GM23248 (cell line): ENCODE measurements at regions not wholly inside any gene's neighbourhood (a gene's known extent, or its start where the extent isn't known, plus 50 kb on each side); places are given as distances from the start of the nearest gene placed in this dataset.
A peak's percentile ranks its signal among the peaks of the same experiment; 100 is the strongest.

ENCODE experiments used
- DNase-seq: peaks from one replicate; pipeline ENCODE4 v3.0.0-alpha.2; 2015
- H2AFZ ChIP-seq: fragments of 200-600 bp; sonication (generic); 2 replicates; pipeline ENCODE4 v1.6.1; 2016; ENCODE audit warnings: antibody characterized with exemption
- H3F3A ChIP-seq: fragments of 200-600 bp; sonication (generic); 2 replicates; pipeline ENCODE4 v1.6.1; 2016; ENCODE audit warnings: mild to moderate bottlenecking, antibody characterized with exemption, mixed run types; ENCODE audit not compliant: insufficient read depth
- H3K27ac ChIP-seq: fragments of 200-600 bp; sonication (generic); 2 replicates; pipeline ENCODE4 v1.5.1; 2016; ENCODE audit warnings: mild to moderate bottlenecking
- H3K27me3 ChIP-seq: fragments of 200-600 bp; sonication (generic); replicated peaks from 2 replicates; pipeline ENCODE4 v1.6.1; 2016; ENCODE audit warnings: mild to moderate bottlenecking; ENCODE audit not compliant: insufficient read depth
- H3K36me3 ChIP-seq: fragments of 200-600 bp; sonication (generic); 2 replicates; pipeline ENCODE4 v1.6.1; 2016; ENCODE audit warnings: low read depth, mild to moderate bottlenecking
- H3K4me1 ChIP-seq: fragments of 200-600 bp; sonication (generic); 2 replicates; pipeline ENCODE4 v1.6.1; 2016; ENCODE audit warnings: mild to moderate bottlenecking; ENCODE audit not compliant: insufficient read depth
- H3K4me2 ChIP-seq: fragments of 200-600 bp; sonication (generic); one replicate; pipeline ENCODE4 v1.6.1; 2016; ENCODE audit warnings: mild to moderate bottlenecking; ENCODE audit not compliant: unreplicated experiment
- H3K4me3 ChIP-seq: fragments of 200-600 bp; sonication (generic); 2 replicates; pipeline ENCODE4 v1.5.1; 2016; ENCODE audit warnings: mild to moderate bottlenecking
- H3K79me2 ChIP-seq: fragments of 200-600 bp; sonication (generic); 2 replicates; pipeline ENCODE4 v1.6.1; 2016; ENCODE audit warnings: mild to moderate bottlenecking; ENCODE audit not compliant: insufficient read depth
- H3K9ac ChIP-seq: fragments of 200-600 bp; sonication (generic); 2 replicates; pipeline ENCODE4 v1.6.1; 2016; ENCODE audit warnings: mild to moderate bottlenecking
- H3K9me2 ChIP-seq: fragments of 200-600 bp; sonication (generic); 2 replicates; pipeline ENCODE4 v1.6.1; 2016; ENCODE audit warnings: mixed run types, mild to moderate bottlenecking, moderate library complexity; ENCODE audit not compliant: insufficient read depth
- H3K9me3 ChIP-seq: fragments of 200-600 bp; sonication (generic); one replicate; pipeline ENCODE4 v1.6.1; 2017; ENCODE audit warnings: low read depth
- H4K20me1 ChIP-seq: fragments of 200-600 bp; sonication (generic); 2 replicates; pipeline ENCODE4 v1.6.0; 2016; ENCODE audit not compliant: insufficient read depth
- EZH2 ChIP-seq: fragments of 200-600 bp; sonication (generic); IDR thresholded peaks from 2 replicates; pipeline ENCODE4 v1.6.1; 2018; ENCODE audit warnings: antibody characterized with exemption, mild to moderate bottlenecking; ENCODE audit not compliant: insufficient read depth, poor library complexity, severe bottlenecking
- EZH2phosphoT487 ChIP-seq: fragments of 200-600 bp; sonication (generic); IDR thresholded peaks from 2 replicates; pipeline ENCODE4 v1.6.1; 2018; ENCODE audit warnings: antibody characterized with exemption, moderate library complexity, mild to moderate bottlenecking, low read depth; ENCODE audit not compliant: insufficient read depth
- WGBS, 2 experiments: methylation state at CpG; one replicate each; pipeline ENCODE4 v1.1.6; 2015 to 2017; ENCODE audit warnings: low lambda C conversion rate in 2 of 2, low coverage in 1 of 2; ENCODE audit errors: missing lambda C conversion rate in 2 of 2; 5-methylcytosine and 5-hydroxymethylcytosine counted together
- in situ Hi-C: fragments of 300-500 bp; cut with MboI; formaldehyde crosslinking; loops from 2 replicates; pipeline ENCODE4 v1.15.0; 2020

GRCh38 chr7:51620706-51621105 lies 304.1 kb upstream of the COBL start:
- no peak overlapping the region for H3K4me3 ChIP-seq
- H3K4me2 ChIP-seq, result no peak overlapping the region
- no peak overlapping the region for H3K9ac ChIP-seq
- H3K79me2 ChIP-seq, result no peaks in the 10 kb centered on the region
- no peaks in the 10 kb centered on the region for H3K36me3 ChIP-seq
- no peaks in the 10 kb centered on the region for H3K27me3 ChIP-seq
- in situ Hi-C loops, result no loop called here
- DNase-seq, result no peak
- TF ChIP-seq EZH2phosphoT487 (no peak), EZH2 (no peak)
- H3K27ac ChIP-seq, result no peak overlapping the region
- 9 to 21% methylated on average over 5 of the region's 5 CpGs for WGBS, 2 experiments
- no peaks in the 10 kb centered on the region for H4K20me1 ChIP-seq
- no peaks in the 10 kb centered on the region for H3F3A ChIP-seq
- H3K9me3 ChIP-seq, result no peaks in the 10 kb centered on the region
- H3K4me1 ChIP-seq, result no peaks in the 10 kb centered on the region
- H2AFZ ChIP-seq, result no peak overlapping the region
- H3K9me2 ChIP-seq, result no peaks in the 10 kb centered on the region

- Histone ChIP-seq H3K36me3 (no peaks in the 10 kb centered on the region), H2AFZ (no peak overlapping the region), H3K27ac (no peak overlapping the region), H3K4me2 (no peak overlapping the region), H3K27me3 (no peaks in the 10 kb centered on the region), H4K20me1 (no peaks in the 10 kb centered on the region), H3K4me1 (no peaks in the 10 kb centered on the region), H3K4me3 (no peak overlapping the region), H3K9me2 (no peaks in the 10 kb centered on the region), H3K9me3 (no peaks in the 10 kb centered on the region), H3K79me2 (no peaks in the 10 kb centered on the region), H3F3A (no peaks in the 10 kb centered on the region), H3K9ac (no peak overlapping the region)
- in situ Hi-C loops, result no loop called here
- no peak for TF ChIP-seq EZH2
- no peak for TF ChIP-seq EZH2phosphoT487
- 4 to 11% methylated on average over 3 of the region's 3 CpGs for WGBS, 2 experiments
- DNase-seq, result no peak
Observed at GRCh38 chr7:51619880-51620279, 303.3 kb upstream of the COBL start.

GRCh38 chr7:51617686-51618085 lies 301.1 kb upstream of the COBL start:
- WGBS, 2 experiments, result 5 to 10% methylated on average over 5 of the region's 5 CpGs
- H3K27me3 ChIP-seq, result no peaks in the 10 kb centered on the region
- H3K9ac ChIP-seq, result no peak overlapping the region
- H3K4me2 ChIP-seq, result no peak overlapping the region
- no peaks in the 10 kb centered on the region for H3K9me3 ChIP-seq
- no peaks in the 10 kb centered on the region for H4K20me1 ChIP-seq
- H3K79me2 ChIP-seq, result no peaks in the 10 kb centered on the region
- no peaks in the 10 kb centered on the region for H3K36me3 ChIP-seq
- no peak for DNase-seq
- no peaks in the 10 kb centered on the region for H3K9me2 ChIP-seq
- no peak overlapping the region for H2AFZ ChIP-seq
- H3F3A ChIP-seq, result no peaks in the 10 kb centered on the region
- no peak for TF ChIP-seq EZH2
- TF ChIP-seq EZH2phosphoT487, result no peak
- no peaks in the 10 kb centered on the region for H3K4me1 ChIP-seq
- no peak overlapping the region for H3K27ac ChIP-seq
- H3K4me3 ChIP-seq, result no peak overlapping the region
- in situ Hi-C loops, result no loop called here

DNA sequence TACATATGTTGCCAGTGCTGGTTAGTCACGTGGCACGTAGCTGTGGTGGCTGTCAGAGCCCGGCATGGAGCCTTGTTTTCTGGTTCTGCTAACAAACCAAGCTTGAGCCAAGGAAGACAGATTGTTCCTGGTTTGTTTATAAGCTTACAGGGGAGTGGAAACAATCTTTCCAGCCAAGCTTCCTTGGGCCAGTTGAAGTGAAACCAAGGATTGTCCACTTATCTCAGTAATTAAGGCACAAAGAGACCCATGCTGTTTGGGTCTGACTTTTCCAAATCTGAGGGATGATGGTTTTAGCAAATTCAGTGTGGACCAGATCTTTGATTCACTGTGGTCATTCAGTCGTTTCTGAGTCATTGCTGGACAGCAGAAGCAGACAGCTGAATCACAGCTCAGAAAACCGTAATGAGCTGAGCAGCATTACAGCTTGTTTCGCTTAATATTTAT lies 297.3 kb upstream of the COBL start:
- 16 to 17% methylated on average over 6 of the region's 6 CpGs for WGBS, 2 experiments
- no peaks in the 10 kb centered on the region for H3K9me2 ChIP-seq
- in situ Hi-C loops, result no loop called here
- H2AFZ ChIP-seq, result no peak overlapping the region
- H3K4me2 ChIP-seq, result no peak overlapping the region
- DNase-seq, result peak; percentile 1
- H3K36me3 ChIP-seq, result no peaks in the 10 kb centered on the region
- no peak overlapping the region for H3K4me3 ChIP-seq
- no peaks in the 10 kb centered on the region for H3K79me2 ChIP-seq
- H3K27me3 ChIP-seq, result no peaks in the 10 kb centered on the region
- H3F3A ChIP-seq, result no peaks in the 10 kb centered on the region
- H3K4me1 ChIP-seq, result no peaks in the 10 kb centered on the region
- H3K9ac ChIP-seq, result no peak overlapping the region
- H4K20me1 ChIP-seq, result no peaks in the 10 kb centered on the region
- no peak overlapping the region for H3K27ac ChIP-seq
- no peaks in the 10 kb centered on the region for H3K9me3 ChIP-seq
- TF ChIP-seq EZH2phosphoT487, result no peak
- no peak for TF ChIP-seq EZH2

DNA sequence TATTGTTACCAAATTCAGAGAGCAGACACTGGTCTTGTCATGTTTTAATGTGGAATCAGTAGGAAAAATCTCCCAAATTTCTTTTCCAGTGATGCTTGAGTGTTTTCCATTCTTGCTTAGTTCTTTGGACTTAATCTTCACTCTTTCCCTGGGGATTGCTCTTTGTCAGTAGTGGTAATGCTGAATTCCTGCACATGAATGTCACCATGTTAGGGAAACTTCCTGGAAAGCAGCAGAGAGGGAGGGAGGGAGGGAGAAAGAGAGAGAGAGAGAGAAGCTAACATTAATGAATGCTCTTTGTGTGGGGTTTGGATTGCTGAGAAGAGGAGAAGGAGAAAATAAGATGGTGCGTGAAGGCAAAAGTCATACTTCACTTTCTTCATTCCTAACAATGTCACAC lies 295.3 kb upstream of the COBL start:
- Histone ChIP-seq H3K4me2 (no peak overlapping the region), H3K27ac (no peak overlapping the region), H2AFZ (no peak overlapping the region), H3K9ac (no peak overlapping the region), H3K36me3 (no peaks in the 10 kb centered on the region), H3K27me3 (no peaks in the 10 kb centered on the region), H3K9me3 (no peaks in the 10 kb centered on the region), H3K4me3 (no peak overlapping the region), H4K20me1 (no peaks in the 10 kb centered on the region), H3K79me2 (no peaks in the 10 kb centered on the region), H3F3A (no peaks in the 10 kb centered on the region), H3K9me2 (no peaks in the 10 kb centered on the region), H3K4me1 (no peaks in the 10 kb centered on the region)
- in situ Hi-C loops, result no loop called here
- TF ChIP-seq EZH2phosphoT487, result no peak
- no peak for TF ChIP-seq EZH2
- WGBS, 2 experiments, result 0 to 13% methylated on average over 1 of the region's 1 CpG
- DNase-seq, result no peak
